ENCODE measurements at regions not wholly inside any gene's neighbourhood (a gene's known extent, or its start where the extent isn't known, plus 50 kb on each side); places are given as distances from the start of the nearest gene placed in this dataset.

DNA sequence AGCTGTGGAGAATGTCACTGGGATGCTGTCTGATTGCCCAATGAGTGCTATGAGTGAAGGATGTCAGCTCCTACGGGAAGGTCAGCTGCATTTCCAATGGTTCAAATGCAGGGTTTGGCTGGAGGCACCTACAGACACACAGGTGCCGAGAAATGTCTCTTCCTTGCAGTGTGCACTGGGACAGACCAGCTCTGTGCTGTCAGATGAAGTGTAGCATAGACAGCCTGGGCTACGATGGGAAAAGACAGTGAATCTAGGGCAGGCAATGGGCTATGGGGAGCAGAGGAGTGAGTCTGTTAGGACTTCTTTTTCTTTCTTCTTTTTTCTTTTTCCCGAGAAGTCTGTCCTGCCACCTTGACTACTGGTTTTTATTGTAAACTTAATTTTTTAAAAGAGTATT, 223.1 kb upstream of the EOMES start:
- DNase-seq = no peak

GRCh38 chr3:27960133-27960532, 238.0 kb upstream of the EOMES start:
- no peak for DNase-seq

GRCh38 chr3:27963519-27963918, 241.4 kb upstream of the EOMES start:
- DNase-seq = peak; percentile 41

- no peak for DNase-seq
These were observed 249.5 kb upstream of the EOMES start for GRCh38 chr3:27971600-27971999.

- no peak for DNase-seq
These were observed 254.8 kb upstream of the EOMES start for GRCh38 chr3:27976933-27977332.

DNA sequence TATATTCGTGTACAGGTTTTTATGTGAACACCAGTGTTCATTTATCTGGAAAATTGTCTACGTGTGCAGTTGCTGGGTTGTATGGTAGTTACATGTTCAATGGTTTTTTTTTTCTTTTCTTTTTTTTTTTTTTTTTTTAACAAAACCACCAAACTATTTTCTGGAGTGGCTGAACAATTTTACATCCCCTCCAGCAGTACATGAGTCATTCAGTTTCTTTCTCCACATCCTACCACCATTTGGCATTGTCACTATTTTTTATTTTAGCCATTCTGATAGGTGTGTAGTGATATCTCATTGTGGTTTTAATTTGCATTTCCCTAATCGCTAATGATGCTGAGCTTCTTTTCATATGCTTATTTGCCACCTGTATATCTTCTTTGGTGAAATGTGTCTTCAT, 256.3 kb upstream of the EOMES start:
- DNase-seq = no peak

- no peak for DNase-seq
These were observed 255.9 kb upstream of the CMC1 start for GRCh38 chr3:27985369-27986035.

DNA sequence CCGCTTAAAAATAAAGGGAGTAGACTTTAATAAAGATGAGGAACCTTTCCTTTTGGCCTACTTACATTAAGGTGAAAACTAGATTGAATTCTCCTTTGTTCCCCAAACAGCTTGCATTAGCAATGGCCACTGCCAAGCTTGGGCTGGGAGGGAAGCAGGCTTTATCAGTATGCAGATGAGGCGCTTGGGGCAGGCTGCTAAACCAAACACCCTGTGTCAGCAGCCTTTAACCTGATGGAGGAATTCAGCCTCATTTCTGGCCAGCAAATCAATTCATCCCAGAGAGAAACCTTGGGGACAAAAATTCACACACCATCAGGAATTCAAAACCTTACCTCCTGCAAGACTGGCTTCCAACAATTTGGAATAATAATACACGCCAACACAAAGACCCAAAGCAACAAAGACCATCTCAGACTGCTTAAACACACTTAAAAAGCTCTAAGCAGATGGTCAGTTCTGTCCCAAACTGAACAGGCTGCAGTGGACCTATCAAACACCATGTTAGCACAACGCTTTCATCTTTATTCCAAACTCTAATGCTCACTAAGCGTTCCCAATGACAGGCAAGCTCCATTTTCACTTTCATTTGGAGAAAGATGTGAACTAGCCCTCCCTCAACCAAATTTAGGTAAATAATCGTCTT, 255.1 kb upstream of the CMC1 start:
- no peak for DNase-seq

GRCh38 chr3:27990324-27990723, 251.1 kb upstream of the CMC1 start:
- no peak for DNase-seq

- no peak for DNase-seq
These were observed 250.6 kb upstream of the CMC1 start for GRCh38 chr3:27990837-27991236.

GRCh38 chr3:27993051-27993450, 248.4 kb upstream of the CMC1 start:
- no peak for DNase-seq

DNA sequence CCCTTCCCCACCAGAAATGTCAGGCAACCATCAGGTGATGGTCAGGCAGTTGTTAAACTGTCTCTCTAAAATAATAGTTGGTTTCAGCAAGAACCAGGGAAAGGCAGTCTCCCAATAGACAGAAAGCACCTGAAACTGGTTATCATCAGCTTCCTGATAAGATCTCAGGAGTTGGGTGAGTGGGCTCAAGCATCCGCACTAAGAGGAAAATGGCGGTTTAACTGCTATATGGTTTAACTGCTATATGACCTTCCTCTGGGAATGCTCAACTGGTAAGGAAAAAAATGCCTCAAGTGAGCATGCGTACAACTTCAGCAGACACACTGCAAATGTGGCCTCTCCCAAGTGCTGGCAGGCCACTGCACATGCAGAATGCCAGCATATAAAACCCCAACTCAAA, 240.8 kb upstream of the CMC1 start:
- DNase-seq = no peak

DNA sequence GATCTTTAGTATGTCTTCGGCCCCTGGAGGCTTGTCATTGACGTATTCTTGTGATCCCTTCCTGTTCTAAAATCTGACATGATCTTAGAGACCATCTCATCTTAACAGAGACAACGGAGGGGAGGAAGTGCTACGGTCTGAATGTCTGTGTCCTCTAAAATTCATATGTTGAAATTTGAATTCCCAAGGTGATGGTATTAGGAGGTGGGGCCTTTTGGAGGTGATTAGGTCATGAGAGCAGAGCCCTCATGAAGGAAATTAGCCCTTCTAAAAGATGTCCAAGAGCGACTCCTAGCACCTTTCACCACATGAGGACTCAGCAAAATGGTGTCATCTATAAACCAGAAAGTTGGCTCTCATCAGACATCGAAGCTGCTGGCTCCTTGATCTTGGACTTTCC, 233.2 kb upstream of the CMC1 start:
- DNase-seq = no peak

- no peak for DNase-seq
These were observed 228.6 kb upstream of the CMC1 start for GRCh38 chr3:28012830-28013229.

DNA sequence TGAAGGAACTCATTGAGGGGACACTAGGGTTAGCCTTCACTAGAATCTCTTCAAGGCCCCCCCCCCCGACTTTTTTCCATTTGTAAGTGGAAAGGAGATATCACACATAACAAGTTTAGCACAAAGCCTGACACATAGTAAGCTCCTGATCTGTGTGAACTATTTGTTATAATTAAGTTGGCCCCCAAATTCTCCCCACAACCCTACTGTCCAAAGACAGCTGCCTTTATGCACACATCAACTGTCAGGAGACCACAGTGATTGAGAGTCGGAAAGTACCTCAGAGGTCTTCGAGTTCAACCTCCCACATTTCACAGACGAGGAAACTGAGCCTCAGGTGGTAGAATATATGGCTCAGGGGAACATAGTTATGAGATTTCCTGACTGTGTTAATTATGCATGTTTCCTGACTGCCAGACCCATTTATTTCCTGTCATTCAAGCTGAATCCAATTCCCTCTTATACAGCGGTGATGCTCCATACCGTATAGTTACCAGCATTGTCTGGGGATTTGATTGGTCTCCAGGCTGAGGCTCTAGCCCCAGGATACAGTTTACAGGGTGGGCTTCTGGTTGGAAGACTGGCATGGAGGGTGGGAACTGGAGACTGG, 227.4 kb upstream of the CMC1 start:
- DNase-seq = no peak

DNA sequence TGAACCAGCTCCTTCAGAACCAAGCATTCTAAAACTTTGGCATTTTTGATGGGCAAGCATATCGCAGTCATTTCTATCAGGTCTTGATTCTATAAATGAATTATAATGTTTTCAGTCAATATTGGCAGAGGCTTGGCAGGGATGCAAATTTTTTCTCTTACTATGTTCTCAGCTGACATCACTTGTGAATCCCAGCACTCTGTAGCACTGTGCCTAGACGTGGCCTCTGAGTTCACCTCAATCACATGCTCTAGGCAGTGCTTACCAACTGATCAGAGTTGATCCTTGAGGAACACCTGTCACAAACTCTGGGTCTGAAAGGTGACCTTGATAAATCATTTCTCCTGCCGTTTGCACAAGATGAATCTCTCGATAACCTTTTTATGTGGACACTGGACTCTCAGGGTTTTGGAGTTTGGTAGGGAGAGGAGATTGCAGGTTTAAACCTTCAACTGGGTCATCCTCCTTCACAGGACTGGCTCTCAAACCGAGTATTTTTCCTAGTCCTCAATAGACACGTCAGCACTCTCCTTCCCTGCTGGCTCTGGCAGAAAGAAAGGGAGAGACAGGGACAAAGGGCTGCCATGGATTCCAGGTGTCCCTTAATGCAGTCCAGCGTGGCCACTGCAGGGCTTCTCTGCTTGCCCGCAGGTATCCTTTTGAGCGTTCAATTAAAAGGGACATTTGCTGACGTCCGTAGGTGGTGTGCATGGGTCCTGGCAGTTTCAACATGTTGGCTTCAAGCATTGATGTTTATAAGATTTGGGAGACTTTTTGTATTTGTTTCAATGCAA, 222.3 kb upstream of the CMC1 start:
- DNase-seq = no peak

GRCh38 chr3:28019740-28020139, 221.7 kb upstream of the CMC1 start:
- DNase-seq = no peak

- DNase-seq = no peak
These were observed 218.5 kb upstream of the CMC1 start for GRCh38 chr3:28022916-28023315.

- DNase-seq = no peak
These were observed 212.9 kb upstream of the CMC1 start for GRCh38 chr3:28028554-28028953.

DNA sequence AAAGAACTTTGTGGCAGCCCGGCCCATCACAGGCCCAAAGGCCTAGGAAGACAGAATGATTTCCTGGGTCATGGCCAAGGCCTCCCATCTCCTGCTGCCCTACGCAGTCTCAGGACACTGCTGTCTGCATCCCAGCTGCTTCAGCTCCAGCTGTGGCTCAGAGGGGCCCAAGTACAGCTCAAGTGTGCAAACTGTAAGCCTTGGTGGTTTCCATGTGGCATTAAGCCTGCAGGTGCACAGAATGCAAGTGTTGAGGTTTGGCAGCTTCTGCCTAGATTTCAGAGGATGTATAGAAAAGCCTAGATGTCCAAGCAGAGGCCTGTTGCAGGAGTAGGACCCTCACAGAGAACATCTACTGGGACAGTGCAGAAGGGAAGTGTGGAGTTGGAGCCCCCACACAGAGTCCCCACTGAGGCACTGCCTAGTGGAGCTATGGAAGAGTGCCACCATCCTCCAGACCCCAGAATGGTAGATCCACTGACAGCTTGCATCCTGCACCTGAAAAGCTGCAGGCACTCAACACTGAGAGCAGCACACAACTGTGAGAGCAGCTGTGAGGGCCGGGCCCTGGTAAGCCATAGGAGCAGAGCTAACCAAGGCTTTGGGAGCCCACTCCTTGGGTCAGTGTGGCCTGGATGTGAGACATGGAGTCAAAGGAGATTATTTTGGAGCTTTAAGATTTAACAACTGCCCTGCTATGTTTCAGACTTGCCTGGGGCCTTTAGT, 208.2 kb upstream of the CMC1 start:
- DNase-seq = no peak

GRCh38 chr3:28036599-28037575, 204.5 kb upstream of the CMC1 start:
- DNase-seq = no peak

- DNase-seq = no peak
These were observed 202.2 kb upstream of the CMC1 start for GRCh38 chr3:28039234-28039633.
